GM03348 (cell line): ENCODE measurements at regions not wholly inside any gene's neighbourhood (a gene's known extent, or its start where the extent isn't known, plus 50 kb on each side); places are given as distances from the start of the nearest gene placed in this dataset.

Experiments used
- DNase-seq: peaks from one replicate; pipeline ENCODE4 v3.0.0; 2012; ENCODE audit warnings: low spot score

DNA sequence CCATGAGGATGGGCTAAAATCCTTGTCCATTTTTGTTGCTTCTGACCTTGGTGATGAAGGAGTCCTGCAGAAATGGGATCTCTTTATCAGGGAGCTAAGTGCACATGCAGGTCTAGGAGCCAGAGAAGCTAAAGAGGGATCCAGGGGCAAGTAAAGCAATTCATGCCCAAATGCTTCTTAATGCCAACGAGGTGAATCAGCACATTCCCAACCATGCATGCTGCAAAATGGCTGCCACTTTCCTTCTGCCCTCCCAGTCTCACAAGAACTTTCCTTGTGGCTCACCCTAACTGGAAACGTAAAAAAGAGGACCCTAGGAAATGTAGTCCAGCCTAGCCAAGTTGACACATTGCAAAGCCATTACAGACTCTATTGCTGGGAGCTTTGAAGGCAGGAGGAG is 298.4 kb downstream of the MAFB start:
- DNase-seq, result no peak

DNA sequence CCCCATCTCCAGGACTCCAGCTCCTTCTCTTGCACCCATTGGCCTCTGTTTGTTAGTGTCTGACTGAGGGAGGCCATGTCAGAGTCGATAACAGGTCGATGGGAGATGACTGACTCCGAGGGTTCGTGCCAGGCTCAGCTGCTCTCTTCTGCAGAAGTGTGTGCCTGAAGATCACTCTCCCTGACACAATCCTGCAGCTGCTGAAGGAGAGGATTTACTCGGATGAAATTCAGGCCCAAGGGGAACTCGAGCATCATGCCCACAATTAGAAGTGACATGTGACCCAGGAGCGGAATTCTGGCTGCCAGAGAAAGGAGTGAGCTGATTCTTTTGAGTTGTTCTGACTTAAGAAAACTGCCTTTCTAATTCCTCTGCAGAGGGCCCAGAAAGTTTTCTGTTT is 318.2 kb downstream of the MAFB start:
- DNase-seq, result no peak

DNA sequence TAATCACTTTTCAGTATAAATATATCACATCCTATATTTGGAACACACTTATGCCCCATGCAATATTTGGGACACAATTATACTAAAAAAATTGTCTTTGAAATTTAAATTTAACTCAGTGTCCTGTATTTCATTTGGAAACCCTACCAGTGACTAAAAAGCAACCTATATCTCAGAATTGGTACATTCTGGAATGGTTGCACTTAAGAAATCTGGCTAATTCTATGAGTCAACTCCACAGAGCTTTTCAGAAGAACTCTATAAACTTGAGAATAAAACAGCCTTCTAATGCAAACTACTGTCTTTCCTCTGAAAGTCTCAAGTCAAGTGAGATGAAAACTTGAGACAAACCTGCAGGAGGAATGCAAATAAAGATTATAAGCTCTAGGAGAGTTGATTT is 320.2 kb downstream of the MAFB start:
- no peak for DNase-seq

DNA sequence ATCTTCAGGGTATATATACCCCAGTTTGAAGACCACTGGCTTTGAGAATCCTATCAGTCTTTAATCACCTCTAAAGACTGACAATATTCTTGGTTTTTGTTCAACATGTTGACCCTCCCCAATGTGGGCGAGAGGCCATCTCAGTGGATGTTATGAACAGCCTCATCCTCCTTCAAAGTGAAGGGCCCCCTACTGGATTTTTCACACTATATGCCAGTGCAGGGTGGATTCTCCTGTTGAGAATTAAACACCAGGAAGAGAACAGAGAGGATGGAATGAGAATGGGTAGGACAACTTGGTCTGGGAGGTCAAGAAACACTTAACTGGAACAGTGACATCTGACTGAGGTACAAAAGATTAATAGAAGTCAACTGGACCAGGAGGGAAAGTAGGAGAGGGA is 327.1 kb downstream of the MAFB start:
- DNase-seq, result no peak

DNA sequence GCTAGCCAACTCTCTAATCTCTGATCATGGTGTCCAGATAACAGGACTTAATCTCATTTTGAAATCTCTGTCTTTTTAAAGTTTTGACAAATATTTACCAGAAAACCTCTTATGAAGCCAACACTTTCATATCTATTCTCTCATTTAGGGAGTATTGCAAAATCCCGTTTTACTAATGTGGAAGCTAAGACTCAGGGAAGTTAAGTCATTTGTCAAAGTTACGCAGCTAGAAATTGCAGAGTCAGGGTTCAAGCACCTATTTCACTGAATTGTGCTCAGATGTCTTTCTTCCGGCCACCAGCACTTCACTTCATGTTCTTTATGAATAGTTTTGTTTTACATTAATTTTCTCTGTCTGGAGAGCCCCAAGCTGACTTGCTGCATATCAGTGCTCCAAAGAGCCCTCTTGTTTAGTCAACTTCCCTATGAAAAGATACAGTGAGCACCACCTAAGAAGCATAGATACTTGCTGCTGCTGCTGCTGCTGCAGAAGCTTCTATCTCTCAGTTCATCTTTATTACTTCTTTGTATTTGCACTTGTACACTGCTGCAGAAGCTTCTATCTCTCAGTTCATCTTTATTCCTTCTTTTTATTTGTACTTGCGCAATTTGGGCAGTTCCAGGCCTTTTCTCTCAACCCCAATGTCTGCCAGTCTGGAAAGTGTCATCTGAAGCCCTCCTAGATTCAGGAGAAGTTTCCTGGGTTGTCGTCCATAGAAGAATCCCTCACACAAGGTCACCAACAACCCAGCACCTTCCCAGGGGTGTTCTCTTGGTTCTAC is 329.7 kb downstream of the MAFB start:
- no peak for DNase-seq

DNA sequence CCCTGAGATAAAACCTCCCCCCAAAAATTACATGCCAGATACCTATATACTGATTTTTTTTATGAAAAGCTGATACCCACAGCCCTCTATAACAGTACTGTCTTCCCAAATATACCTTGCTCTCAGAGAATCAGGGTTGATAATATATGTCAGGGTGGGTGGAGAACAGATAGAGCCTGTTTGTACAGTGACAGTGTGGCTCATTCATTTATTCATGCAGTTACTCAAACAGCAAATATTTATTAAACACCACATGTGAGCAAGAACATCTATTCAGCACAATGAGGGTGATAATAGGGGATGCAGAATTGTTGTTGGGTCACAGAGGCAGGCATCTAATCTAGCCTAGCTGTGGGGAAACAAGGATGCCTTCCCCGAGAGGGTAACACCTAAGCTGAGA is 334.2 kb downstream of the MAFB start:
- no peak for DNase-seq

DNA sequence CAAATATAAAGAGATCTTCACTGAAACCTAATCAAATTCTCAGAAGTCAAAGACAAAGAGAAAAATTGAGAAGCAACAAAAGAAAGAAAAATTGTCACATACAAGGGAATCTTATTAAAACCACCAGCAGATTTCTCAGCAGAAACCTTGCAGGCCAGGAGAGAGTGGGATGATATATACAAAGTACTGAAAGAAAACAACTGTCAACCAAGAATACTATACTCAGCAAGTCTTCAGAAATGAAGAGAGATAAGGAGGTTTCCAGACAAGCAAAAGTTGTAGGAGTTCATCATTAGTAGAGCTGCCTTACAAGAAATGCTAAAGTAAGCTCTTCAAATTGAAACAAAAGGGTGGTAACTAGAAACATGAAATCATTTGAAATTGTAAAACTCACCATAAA is 345.6 kb downstream of the MAFB start:
- DNase-seq, result no peak

DNA sequence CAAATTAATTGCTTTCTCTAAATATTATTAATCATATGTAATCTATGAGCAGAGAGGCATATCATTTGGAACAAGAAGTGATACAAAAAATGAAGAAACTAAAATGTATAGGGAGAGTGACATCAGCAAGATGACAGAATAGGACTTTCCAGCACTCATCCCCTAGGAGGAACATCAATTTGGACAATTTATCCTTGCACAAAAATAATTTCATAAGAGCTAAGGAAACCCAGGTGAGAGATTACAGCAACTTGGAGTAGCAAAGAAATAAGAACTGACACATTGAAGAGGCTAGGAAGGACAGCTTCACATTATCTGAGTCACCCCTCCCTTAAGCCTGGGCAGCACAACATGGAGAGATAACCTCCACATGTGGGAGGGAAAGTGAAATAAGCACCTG is 347.5 kb downstream of the MAFB start:
- no peak for DNase-seq

DNA sequence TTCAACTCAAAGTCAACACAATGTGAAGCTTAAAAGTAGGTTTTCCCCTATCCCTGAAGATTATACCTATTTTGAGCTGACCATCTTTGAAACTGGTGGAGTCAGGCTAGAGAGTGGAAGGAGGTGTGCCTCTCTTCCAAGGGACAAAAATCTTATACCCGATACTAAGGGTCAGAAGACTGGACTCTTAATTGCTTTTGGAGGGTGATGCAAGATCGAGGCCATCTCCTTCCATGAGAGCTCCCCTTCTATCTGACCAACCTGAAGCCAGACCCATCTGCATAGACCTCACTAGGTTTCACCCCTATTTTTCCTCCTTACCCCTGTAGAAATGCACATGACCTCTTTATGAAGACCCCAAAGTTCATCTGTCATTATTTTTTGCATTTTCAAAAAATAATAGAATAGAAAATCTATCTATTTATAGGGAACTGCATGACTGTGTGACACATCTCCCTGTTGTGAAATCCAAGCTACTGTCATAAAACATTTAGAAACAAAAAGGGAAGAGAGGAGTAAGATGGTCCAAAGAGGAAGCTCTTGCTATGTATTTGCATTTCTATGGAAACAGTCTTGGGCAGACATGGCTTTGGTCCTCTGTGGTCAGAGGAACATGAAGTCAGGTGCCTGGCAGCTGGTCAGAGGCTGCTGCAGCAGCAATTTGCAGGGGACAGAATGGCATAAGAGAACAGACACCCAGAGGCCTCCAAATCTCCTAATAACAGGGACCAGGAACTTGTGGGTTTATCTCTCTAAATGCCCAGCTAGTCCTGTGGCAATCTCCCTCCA is 349.2 kb downstream of the MAFB start:
- DNase-seq, result no peak

DNA sequence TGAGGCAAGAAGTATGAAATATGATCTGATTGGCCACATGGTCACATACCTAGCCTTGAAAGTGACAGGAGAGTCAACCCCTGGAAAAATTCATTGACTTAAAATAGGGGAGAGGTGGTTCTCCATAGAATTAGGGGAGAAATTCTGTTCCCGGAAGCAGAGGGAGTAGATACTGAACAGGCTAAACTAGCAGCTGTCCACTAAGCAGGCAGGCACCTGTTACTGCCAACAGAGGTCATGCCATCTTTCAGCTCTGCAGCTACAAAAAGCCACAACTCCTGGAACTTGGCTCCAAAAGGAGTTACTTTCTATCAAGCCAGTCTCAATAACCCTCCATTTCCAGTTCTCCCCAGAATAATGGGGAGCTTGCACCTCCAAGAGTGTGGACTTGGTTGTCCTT is 352.5 kb downstream of the MAFB start:
- no peak for DNase-seq

DNA sequence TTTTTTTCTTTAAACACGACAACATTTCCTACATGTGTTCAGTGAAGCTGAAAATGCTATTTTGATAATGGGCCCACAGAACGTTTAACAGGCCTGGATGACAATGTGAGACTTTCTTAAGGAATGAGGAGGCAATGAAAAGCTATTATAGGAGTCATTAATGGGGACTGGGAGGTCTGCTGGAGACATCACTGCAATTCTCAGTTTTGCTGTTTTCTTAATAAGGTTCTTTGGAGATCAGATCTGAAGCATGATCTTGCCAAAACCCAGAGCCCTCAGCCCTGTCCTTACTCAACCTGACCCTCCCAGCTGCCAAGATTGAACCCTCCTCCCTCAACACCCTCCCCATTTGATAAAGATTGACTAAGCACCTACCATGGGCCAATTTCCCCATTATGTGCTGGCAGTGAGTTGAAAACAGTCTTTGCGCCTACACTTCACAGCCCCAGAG is 353.1 kb downstream of the MAFB start:
- DNase-seq, result no peak

DNA sequence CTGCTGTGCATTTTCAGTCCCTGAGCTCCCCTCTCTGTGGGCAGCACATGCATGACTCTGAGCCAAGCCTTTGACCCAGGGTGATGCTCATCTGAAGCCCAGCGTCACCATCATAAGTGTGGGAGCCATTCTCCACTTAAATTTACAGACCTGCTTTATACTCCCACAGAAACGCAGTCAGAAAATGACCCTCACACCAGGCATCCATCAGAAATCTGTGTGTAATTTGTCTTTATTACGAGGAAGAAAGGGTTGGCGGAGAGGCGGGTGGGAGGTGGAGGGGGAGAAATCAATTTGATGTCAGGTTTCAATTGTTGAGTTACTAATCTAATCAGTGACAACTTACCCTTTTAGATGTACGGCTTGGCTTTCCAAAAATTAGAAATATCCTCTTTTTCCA is 353.6 kb downstream of the MAFB start:
- DNase-seq, result no peak

DNA sequence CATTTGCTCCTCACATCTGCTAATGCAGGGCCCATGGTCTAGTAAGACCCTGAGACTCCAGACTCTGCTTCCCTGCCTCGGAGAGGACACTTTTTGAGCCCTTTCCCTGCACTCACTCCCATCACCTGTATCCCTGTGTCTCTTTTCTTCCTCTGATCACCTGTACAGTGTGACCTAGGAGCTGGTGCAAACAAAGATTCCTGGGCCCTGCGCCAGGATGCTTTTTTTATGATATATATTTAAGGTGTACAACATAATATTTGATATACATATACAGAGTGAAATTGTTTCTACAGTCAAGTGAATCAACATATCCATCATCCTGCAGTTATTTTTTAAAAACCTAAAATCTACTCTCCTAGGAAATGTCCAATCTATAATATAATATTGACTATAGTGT is 355.4 kb downstream of the MAFB start:
- no peak for DNase-seq

DNA sequence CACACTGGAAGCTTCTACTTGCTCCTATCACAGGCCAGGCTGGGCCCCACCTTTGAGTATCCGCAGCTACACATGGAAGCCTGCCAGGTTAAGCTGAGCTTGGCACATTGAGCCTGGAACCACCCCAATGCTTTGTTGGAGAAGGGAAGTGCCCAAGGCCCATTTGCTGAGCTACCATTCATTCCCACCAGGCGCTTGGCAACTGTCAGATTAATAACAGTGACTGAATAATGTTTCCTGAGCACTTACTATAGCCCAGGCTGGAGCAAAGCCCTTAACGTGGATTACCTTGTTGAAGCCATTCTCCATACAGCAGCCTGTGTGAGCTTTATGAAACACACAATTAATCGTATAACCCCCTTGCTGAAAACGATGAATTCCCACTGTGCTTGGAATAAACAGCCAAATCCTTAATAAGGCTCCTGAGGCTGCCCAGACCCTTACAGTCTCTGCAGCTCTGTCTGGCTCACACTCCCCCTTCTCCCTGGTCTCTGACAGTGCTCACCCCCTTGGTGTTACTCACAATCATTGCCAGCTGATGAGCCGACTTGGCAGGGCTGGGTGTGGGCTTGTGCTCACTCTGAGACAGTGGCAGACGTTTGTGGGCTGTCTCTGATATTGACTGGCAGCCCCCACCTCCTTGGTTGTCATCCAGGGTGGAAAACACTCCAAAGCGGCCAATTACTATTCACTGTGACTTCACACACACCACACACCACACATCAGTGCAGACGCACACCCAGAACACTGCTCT is 357.1 kb downstream of the MAFB start:
- DNase-seq, result no peak

DNA sequence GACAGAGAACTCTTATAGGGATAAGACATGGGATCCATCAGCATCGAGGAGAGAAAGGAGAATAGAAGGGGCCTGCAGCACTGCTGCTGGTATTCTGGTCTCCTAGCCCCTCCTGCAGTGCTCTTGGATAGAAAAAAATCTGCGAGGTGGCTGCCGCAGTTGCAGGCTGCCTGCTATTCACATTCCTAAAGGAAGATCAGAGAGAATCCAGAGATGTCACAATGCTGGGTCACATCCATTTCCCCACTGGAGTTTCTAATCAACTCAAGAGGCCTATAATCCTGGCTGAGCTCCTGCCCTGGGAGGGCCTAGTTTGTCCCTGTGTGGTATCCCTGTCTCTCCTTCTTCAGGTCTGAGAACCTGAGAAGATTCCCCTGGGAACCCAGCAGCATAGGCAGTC is 357.8 kb downstream of the MAFB start:
- DNase-seq, result no peak

DNA sequence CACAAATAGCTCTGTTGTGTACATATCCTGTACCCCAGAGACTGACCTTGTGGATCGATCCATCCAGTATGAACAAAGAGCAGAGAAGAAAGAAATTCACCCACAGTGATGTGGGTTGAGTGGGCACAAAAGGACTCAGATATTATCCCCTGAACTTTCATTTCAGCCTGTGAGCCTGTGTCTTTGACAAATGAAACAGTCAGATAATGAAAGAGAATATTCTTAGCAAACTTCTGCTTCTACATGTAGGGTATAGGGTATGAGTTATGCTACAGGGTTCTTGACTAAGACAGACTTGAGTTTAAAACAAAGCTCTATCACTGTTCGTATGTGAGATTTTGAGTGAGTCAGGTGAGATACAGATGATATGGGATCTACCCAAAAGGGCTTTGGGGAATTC is 359.7 kb downstream of the MAFB start:
- no peak for DNase-seq

DNA sequence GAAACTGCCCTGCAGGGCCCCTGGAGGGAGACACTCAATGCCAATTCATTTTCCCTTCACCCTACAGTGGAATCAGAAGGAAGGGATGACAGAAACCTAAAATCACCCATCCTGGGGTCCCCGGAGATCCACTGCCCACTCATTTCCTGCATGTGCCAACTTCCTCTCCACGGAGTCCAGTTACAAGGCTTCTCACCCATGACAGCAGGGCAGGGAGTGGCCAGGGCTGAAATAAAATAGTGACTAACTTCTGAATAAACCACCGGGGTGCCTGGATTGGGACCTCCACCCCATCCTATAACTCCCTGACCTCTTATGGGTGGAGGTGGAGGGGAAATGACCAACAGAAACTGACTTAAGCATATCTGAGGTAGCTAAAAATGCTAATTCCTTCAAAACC is 362.3 kb downstream of the MAFB start:
- no peak for DNase-seq

DNA sequence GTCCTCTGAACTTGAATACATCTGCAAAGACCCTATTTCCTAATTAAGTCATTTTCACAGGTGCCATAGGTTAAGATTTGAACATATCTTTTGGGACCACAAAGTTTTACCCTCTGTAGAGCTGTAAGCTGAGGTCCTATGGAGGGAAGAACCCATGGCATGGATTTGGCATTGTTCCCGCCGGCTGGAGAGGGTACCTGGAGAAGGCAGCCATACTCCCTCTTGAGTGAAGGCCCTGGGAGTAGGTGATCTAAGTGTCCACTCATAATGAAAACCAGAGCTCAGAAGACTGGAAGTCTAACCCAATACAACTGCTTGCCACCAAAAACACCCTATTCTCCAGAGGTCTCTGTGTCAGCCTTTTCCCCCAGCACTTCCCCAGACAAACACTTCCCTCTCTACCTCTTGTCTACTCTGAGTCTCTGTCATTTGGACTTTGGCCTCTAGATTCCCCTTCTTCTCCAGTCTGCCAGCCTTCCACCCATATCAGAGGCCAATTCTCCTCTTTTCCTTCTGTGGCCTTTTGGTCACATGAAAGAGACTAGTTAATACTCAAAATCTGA is 363.9 kb downstream of the MAFB start:
- DNase-seq, result no peak

DNA sequence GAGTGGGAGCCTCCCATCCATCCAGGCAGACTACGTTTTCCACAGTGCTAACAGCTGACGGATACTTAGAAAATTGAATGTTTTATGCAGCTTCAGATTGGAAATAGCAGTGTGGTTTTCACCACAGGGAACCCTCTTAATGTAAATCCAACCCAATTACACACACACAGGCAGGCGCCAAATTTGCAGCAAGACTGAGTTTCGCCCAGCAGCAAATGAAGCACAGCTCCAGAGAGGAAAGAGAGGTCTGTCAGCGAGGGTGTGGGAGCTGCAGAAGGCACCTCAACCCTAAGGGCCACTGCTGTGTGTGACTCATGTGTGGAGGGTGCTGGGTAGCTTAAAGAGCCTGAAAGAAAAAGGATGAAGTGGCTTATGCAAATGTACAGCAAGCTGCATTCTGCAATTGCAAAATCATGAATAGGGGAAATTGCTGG is 365.7 kb downstream of the MAFB start:
- no peak for DNase-seq

DNA sequence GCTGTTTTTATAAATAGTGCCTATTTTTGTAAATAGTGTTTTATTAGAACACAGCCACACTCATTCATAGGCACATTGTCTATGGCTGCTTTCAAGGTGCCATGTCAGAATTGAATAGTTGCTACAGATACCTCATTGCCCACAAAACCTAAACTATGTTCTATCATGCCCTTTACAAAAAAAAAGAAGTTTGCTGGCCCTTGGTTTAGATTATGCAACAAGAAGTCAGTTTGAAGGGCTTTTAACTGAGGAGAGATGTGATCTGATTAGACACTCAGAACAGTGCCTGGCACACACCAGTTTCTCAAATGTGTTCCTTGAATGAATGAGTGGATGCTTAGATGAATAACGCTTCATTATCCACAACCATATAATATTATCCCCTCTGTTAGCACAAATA is 366.1 kb downstream of the MAFB start:
- no peak for DNase-seq

DNA sequence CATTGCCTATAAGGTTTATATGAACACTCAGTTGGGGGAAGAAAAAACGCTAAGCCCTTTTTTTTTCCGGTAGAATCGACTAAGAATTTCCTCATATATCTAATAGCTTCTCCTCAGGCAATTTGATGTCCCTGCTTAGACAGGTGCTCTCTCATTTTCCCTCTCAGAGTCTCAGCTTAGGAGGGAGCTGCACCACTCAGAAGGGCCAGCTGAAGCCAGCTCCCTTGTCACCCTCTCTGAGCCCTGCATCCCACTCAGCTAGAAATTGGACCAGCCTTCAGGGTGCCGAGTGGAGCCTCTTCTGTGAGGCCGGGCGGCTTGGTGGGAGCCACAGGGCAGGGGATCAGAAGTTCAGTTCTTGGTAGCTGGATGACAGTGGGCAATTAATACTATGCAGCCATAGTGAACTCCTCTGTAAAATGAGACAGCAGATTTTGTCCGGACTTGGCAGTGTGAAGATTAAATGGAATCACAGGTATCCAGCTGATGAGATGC is 368.5 kb downstream of the MAFB start:
- no peak for DNase-seq

DNA sequence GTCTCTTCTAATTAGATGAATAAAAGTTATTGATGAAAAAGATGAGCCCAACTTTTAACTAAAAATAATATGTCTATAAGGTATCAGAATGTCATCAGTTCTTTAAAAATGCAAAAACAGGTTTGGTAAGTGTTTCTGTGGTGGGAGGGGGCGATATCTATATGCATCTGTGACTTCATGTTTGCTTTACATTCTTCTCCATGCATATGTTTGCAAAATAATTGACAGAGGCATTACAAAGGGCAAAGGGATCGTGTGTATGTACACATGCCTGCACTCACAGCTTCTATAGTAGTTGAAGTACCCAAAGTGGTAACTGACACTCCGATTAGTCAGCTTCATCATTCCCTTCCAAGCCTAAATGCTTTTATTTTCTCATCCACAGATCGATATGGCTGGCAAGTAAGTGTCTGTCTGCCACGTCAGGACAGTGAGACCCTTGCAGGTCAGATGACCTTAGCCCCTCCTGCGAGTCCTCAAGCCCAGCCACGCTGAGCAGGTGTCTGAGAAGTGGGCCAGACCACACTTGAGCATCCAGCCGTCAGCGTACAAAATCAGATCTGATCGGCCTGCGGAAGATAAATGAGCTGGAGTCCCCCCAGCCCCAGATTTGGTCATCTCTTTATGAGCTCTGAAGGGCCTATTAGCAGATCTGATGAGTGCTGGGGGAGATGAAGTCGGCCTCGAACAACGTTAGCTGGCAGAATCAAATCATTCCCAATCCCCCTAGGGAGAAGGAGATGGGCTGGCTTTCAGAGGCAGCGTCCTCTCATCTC is 369.1 kb downstream of the MAFB start:
- DNase-seq, result no peak
